Upper lobe of left lung (tissue), 6 donors: ENCODE measurements at regions not wholly inside any gene's neighbourhood (a gene's known extent, or its start where the extent isn't known, plus 50 kb on each side); places are given as distances from the start of the nearest gene placed in this dataset.

Source experiments
- ATAC-seq, 2 donors: fragments of 200-7000 bp; cut with Tn5 transposase; one replicate each; pipeline ENCODE4 v1.9.1; 2022; ENCODE audit warnings: mild to moderate bottlenecking in 2 of 2, moderate library complexity in 2 of 2; ENCODE audit not compliant: low FRiP score in 2 of 2
- DNase-seq, 2 donors: peaks; one replicate each; pipeline ENCODE4 v3.0.0-alpha.2; 2019 to 2020
- H3K27ac ChIP-seq, 4 donors: fragments of 200-600 bp; sonication (generic); one replicate each; pipeline ENCODE4 v1.5.1; 2016 to 2019
- H3K27me3 ChIP-seq, 4 donors: fragments of 200-600 bp; sonication (generic); one replicate each; pipeline ENCODE4 v1.5.1; 2017 to 2019
- H3K36me3 ChIP-seq, 4 donors: fragments of 200-600 bp; sonication (generic); one replicate each; pipeline ENCODE4 v1.5.1; 2016 to 2019
- H3K4me1 ChIP-seq, 4 donors: fragments of 200-600 bp; sonication (generic); one replicate each; pipeline ENCODE4 v1.5.1; 2018 to 2019
- H3K4me3 ChIP-seq, 4 donors: fragments of 200-600 bp; sonication (generic); one replicate each; pipeline ENCODE4 v1.5.1; 2017 to 2019; ENCODE audit warnings: mild to moderate bottlenecking in 2 of 4, moderate library complexity in 1 of 4
- H3K9me3 ChIP-seq, 4 donors: fragments of 200-600 bp; sonication (generic); one replicate each; pipeline ENCODE4 v1.5.1; 2018 to 2019
- EP300 ChIP-seq, 4 donors: sonication (generic); formaldehyde crosslinking; IDR thresholded peaks; one replicate each; pipeline ENCODE4 v1.5.1; 2017; ENCODE audit warnings: antibody characterized with exemption in 4 of 4, control low read depth in 2 of 4
- POLR2A ChIP-seq, 4 donors: fragments of 450-650 bp; IDR thresholded peaks; one replicate each; pipeline ENCODE4 v1.5.1; 2016 to 2017; ENCODE audit warnings: antibody characterized with exemption in 4 of 4, mild to moderate bottlenecking in 2 of 4
- POLR2AphosphoS5 ChIP-seq, 2 donors: sonication (generic); formaldehyde crosslinking; IDR thresholded peaks; one replicate each; pipeline ENCODE4 v1.5.1; 2017; ENCODE audit warnings: antibody characterized with exemption in 2 of 2
- WGBS, 2 donors: methylation state at CpG; one replicate each; pipeline ENCODE4 v1.1.5; 2017 to 2018; 5-methylcytosine and 5-hydroxymethylcytosine counted together
- TF ChIP-seq, protein P1 (sequence below), 6 experiments: fragments of 450-650 bp in 4 of 6; fragments of 200-600 bp in 2 of 6; sonication (generic) in 2 of 6; IDR thresholded peaks; one replicate each; pipeline ENCODE4 v1.5.1; 2016 to 2019; ENCODE audit warnings: antibody characterized with exemption in 6 of 6
- donor health status: DM: no; HTN: no; CAD: no; lungs with moderate emphysema.
- donor health status: DM: no; HTN: yes; CAD: no; lungs with severe emphysema.

DNA sequence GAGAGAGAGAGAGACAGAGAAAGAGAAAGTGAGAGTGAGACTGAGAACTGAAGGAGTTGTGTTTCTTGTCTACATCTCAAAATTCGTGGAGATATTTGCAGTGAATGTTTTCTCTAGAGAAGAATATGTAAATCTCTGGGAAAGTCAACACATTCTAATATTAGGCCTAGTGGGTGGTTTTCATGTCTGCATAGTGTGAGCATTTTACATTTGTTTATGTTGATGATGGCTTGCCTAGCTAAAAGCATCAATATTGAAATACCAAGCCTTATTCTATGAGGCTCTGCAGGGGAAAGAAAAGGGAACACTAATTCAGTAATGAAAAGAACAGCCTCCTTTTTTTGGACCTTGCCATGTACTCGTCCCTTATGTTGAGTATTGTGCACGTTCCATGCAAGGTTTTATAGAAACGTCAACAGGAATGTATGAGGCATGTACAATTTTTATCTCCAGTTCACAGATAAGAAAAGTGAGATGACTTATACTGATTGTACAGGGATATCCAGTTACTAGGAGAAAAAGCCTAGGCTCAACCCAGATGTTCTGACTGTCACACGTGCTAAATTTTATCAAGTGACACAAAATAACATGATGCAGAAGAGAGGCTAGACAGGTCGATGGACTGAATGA lies 1288.9 kb upstream of the SLC10A2 start:
- 77% methylated on average over 6 of the region's 6 CpGs for WGBS, 2 donors
- Histone ChIP-seq H3K4me1 (no peaks in the 10 kb centered on the region), H3K27me3 (no peaks in the 10 kb centered on the region), H3K9me3 (no peaks in the 10 kb centered on the region), H3K36me3 (no peaks in the 10 kb centered on the region), H3K27ac (no peak overlapping the region), H3K4me3 (no peak overlapping the region)
- ATAC-seq = no peak
- TF ChIP-seq, protein P1, sequence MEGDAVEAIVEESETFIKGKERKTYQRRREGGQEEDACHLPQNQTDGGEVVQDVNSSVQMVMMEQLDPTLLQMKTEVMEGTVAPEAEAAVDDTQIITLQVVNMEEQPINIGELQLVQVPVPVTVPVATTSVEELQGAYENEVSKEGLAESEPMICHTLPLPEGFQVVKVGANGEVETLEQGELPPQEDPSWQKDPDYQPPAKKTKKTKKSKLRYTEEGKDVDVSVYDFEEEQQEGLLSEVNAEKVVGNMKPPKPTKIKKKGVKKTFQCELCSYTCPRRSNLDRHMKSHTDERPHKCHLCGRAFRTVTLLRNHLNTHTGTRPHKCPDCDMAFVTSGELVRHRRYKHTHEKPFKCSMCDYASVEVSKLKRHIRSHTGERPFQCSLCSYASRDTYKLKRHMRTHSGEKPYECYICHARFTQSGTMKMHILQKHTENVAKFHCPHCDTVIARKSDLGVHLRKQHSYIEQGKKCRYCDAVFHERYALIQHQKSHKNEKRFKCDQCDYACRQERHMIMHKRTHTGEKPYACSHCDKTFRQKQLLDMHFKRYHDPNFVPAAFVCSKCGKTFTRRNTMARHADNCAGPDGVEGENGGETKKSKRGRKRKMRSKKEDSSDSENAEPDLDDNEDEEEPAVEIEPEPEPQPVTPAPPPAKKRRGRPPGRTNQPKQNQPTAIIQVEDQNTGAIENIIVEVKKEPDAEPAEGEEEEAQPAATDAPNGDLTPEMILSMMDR (IDR thresholded peaks at IDR 0.05) = no peak
- TF ChIP-seq POLR2AphosphoS5 (IDR thresholded peaks at IDR 0.05) (no peak), EP300 (IDR thresholded peaks at IDR 0.05) (no peak), POLR2A (IDR thresholded peaks at IDR 0.05) (no peak)
- DNase-seq = no peak

DNA sequence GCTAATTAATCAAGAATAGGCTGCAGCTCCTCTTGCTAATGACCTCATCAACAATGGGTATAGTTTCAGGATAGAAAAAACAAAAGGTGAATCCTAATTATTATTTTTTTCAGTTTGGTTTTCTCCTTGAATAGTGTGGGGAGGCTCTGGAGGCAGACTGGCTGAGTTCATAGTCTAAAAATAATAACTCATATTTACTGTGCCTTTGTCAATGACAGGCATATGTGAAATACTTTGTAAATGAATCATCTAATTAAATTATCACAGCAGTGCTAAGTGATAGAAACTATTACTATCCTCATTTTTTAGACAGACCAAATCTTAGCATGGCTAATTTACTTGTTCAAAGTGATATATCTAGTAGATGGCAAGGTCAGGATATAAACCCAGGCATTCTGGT lies 1261.0 kb upstream of the SLC10A2 start:
- TF ChIP-seq POLR2AphosphoS5 (IDR thresholded peaks at IDR 0.05) (no peak), POLR2A (IDR thresholded peaks at IDR 0.05) (no peak), EP300 (IDR thresholded peaks at IDR 0.05) (no peak)
- TF ChIP-seq, protein P1 (IDR thresholded peaks at IDR 0.05) = no peak
- no peak for DNase-seq
- no peak overlapping the region for H3K27ac ChIP-seq

DNA sequence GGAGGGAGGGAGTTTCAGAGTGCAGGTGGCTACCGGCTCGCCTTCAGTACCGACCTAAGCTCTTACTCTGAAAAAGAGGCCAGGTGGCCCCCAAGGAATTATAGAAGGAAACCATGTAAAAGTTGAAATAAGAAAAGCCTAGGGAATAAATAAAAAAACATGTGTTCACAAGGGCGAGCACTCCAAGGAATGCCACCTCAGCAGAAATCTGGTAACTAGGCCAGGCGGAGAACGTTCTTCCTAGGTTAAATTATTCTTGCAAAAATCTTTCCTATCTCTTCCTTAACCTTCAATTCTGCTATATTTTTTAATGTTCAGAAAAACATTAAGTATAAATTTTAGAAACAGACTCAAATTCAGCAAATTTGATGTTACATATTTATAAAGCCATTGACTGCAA lies 1260.3 kb upstream of the SLC10A2 start:
- 84 to 87% methylated on average over 6 of the region's 6 CpGs for WGBS, 2 donors
- DNase-seq = no peak
- Histone ChIP-seq H3K27ac (no peak overlapping the region), H3K27me3 (no peaks in the 10 kb centered on the region), H3K36me3 (no peaks in the 10 kb centered on the region), H3K4me3 (no peak overlapping the region), H3K4me1 (no peaks in the 10 kb centered on the region), H3K9me3 (peaks cover 0 to 4% (median 0%) of the 10 kb centered on the region in 4 donors)
- no peak for ATAC-seq
- TF ChIP-seq POLR2AphosphoS5 (IDR thresholded peaks at IDR 0.05) = no peak
- TF ChIP-seq, protein P1 (IDR thresholded peaks at IDR 0.05) = no peak
- TF ChIP-seq EP300 (IDR thresholded peaks at IDR 0.05) = no peak
- TF ChIP-seq POLR2A (IDR thresholded peaks at IDR 0.05) = no peak

More for the DNA sequence above, 1261.0 kb upstream of the SLC10A2 start:
- H3K4me3 ChIP-seq = no peak overlapping the region
- peaks cover 0 to 4% (median 0%) of the 10 kb centered on the region in 4 donors for H3K9me3 ChIP-seq
- no peak for ATAC-seq
- H3K27me3 ChIP-seq = no peaks in the 10 kb centered on the region
- no peaks in the 10 kb centered on the region for H3K36me3 ChIP-seq
- no peaks in the 10 kb centered on the region for H3K4me1 ChIP-seq

DNA sequence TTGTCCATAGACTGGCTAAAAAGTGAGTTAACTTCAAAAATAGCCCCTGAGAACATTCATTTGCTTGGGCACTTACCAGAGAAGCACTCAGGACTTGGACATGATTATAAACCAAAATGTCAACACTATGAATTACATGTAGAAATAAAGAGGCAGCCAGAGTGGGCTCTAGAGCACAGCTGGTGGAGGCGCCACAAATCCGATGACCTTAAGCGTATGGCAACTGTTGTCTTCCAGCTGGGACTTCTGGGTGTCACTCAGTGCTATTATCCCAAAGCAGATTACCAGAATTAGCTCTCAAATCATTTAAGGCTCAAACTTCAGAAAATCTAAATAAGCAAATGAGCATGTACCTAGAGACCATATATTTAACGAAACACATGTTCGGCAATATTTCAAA lies 1255.5 kb upstream of the SLC10A2 start:
- Histone ChIP-seq H3K27ac (no peak overlapping the region), H3K27me3 (no peaks in the 10 kb centered on the region), H3K4me3 (no peak overlapping the region), H3K36me3 (no peaks in the 10 kb centered on the region), H3K4me1 (no peaks in the 10 kb centered on the region), H3K9me3 (no peaks in the 10 kb centered on the region)
- WGBS, 2 donors = 93 to 98% methylated on average over 5 of the region's 5 CpGs
- TF ChIP-seq POLR2A (IDR thresholded peaks at IDR 0.05) = no peak
- TF ChIP-seq POLR2AphosphoS5 (IDR thresholded peaks at IDR 0.05) = no peak
- TF ChIP-seq EP300 (IDR thresholded peaks at IDR 0.05) = no peak
- TF ChIP-seq, protein P1 (IDR thresholded peaks at IDR 0.05) = no peak
- no peak for DNase-seq
- no peak for ATAC-seq

DNA sequence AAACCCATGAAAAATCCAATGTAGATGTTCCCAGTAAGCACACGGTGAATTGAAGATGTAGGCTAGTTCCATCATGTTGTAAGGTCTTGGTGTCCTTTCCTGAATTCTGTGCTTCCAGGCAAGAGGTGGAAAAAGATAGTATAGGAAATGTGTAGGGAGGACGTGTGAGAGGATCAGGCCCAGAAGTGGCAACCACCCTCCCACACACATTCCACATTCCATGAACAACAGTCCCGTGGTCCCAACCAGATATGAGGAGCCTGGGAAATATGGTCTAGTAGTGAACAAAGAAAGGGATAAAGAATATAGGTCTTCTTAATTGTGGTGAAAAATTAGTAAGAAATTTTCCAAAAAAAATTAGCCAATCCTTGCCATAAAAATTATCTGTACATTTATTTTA lies 1254.2 kb upstream of the SLC10A2 start:
- 79 to 81% methylated on average over 3 of the region's 3 CpGs for WGBS, 2 donors
- no peak for DNase-seq
- Histone ChIP-seq H3K4me3 (no peak overlapping the region), H3K36me3 (no peaks in the 10 kb centered on the region), H3K27me3 (no peaks in the 10 kb centered on the region), H3K4me1 (no peaks in the 10 kb centered on the region), H3K27ac (no peak overlapping the region), H3K9me3 (no peaks in the 10 kb centered on the region)
- no peak for TF ChIP-seq POLR2AphosphoS5 (IDR thresholded peaks at IDR 0.05)
- no peak for TF ChIP-seq POLR2A (IDR thresholded peaks at IDR 0.05)
- TF ChIP-seq, protein P1 (IDR thresholded peaks at IDR 0.05) = no peak
- TF ChIP-seq EP300 (IDR thresholded peaks at IDR 0.05) = no peak
- ATAC-seq = no peak
